HG03469 (cell line): ENCODE measurements at regions not wholly inside any gene's neighbourhood (a gene's known extent, or its start where the extent isn't known, plus 50 kb on each side); places are given as distances from the start of the nearest gene placed in this dataset.
"Not testable (repeated sequence)": the region's sequence is repeated elsewhere in the genome, so short reads cannot be mapped to it uniquely, and the experiment has no call there.

Experiments used
- ATAC-seq: cut with Tn5 transposase; IDR thresholded peaks from one replicate; pipeline ENCODE4 v1.9.1; 2021; ENCODE audit warnings: mild to moderate bottlenecking, moderate library complexity, moderate number of reproducible peaks; ENCODE audit not compliant: unreplicated experiment

DNA sequence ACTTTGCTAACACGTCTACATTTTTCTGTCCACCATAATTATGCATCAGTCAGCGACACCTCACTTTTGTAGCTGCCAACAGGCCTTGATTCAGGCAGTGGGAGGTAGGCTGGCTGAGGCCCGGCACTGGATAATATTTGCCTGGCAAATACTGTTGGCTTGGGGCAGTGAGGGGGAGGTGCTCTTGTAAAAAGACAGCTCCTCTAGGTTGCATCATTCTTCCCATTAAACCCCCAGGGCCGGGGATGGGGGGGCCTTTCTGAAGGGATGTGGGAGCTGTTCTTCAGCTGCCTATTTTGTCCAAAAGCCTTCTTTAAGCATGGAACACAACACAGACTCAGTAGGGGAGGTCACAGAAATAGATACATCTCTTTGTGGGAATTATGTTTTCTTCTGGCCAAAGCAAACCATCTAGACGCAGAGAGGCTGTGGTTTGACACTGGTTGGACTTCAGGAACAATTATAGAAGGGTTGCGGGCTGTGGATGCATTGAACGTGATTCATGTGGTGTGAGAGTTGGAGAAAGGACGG lies 338.3 kb upstream of the NT5E start:
- no peak for ATAC-seq

DNA sequence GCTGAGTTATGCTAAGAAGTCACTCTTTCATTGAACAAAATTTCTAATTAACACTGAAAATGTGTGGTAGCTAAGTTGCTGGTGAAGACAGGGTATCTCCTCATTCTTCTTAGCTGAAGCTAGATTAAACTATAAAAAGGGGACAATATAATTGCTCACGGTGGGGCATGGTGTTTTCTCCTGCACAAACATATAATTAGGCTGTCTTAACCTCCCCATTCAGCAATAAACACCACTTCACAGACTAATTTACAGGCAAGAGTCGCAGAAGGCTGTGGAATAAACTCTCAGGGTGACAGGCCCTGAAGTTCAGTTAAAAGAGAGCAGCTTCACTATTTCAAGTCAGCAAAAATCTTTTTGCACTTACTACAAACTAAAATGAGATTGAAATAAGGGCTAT lies 338.9 kb upstream of the NT5E start:
- ATAC-seq: no peak

DNA sequence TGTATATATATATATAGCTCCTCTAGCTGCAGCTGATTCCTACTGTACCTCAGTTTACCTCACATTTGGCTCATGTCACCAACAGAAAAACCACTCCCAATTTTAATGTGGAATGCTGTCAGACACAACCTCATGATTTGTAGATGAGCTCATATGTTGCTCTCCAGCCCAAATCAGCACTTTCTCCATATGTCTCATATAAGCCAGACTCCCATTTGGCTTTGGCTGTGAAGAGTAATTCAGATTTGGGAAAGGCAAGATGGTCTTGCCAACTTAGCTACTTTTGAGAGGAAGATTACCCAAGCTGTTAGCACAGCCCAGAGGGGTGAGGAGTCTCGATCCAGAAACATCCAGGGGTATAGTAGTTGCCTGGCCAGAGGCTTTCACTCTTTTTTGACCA lies 342.2 kb upstream of the NT5E start:
- no peak for ATAC-seq

DNA sequence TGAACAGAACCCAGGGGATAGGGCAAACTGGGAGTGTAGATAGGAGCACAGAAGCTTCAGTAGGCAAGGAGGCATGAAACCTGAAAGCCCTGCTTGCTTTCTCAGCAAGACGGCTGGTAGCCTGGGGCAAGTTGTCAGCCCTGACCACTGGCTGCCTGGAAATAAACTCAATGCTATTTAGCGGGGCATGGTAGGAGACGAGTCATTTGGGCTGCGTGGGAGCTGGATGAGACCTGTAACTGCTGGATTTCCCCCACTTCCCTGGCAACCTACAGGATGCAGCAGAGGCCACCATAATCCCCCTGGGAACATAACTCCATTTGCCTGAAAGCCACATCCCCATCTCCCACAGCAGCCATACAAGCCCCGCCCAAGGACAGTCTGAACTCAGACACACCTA lies 332.6 kb upstream of the TBX18 start:
- no peak for ATAC-seq

DNA sequence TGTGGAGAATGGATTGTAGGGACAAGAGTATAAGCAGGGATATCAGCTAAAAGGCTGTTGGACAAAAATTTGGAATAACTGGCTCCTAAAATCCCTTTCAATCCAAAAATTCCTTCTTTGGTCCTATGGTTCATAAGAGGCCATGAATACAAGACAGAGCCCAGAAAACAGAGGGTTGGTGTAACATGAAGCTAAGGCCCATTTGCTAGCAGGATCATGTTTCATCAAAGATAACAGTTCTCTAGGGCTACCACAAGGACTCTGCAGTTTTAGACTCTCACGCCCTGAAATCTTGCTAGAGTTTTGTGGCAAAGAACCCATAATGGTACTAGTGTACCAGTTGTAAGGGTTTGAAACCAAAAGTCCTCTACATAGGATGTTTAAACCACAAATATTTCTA lies 327.8 kb upstream of the TBX18 start:
- ATAC-seq: no peak

DNA sequence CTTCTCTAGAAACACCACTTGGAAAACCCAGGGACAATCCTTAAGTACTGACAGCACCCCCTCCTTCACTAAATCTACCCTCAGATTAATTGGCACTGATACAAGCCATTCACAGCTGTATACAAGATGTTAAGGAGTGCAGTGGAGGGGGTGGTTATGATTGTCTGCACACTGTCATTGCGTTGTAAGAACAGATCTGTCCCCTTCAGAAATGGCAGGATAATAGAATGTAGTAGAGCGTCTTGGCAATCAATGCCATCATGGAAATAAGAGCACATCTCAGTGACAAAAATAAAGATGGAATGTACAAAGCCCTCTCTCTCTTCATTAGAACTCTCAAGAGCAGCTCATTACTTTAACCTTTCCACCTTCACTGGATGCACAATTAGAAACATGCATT lies 324.9 kb upstream of the TBX18 start:
- no peak for ATAC-seq

DNA sequence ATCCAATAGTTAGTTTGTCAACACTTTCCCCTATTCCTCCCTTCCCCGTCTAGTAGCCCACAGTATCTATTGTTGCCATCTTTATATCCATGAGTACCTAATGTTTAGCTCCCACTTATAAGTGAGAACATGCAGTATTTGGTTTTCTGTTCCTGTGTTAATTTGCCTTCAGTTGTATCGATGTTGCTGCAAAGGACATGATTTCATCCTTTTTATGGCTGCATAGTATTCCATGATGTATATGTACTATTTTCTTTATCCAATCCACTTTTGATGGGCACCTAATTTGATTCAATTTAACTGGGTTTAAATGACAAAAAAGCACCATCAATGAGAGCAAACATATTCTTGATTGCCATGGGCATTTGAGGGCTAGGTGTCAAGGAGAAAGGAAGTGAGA lies 321.5 kb upstream of the TBX18 start:
- no peak for ATAC-seq

DNA sequence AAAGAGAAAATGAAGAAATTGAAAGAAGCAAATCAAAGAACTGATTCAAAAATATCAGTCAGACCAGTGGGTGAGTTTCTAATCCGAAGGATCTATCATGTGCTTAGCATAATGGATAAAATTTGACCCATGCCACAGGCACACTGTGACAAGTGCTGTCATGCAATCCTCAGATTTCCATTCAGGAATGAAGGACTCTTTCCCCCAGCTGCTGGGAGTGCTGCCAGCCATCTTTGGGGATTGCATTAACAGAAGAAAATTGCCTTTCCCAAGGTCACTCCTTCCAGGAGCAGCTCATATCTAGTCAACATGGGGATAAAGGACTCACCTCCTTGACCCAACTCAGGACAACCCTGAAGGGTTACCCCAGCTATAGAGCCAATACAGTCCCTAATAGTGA lies 316.7 kb upstream of the TBX18 start:
- no peak for ATAC-seq

DNA sequence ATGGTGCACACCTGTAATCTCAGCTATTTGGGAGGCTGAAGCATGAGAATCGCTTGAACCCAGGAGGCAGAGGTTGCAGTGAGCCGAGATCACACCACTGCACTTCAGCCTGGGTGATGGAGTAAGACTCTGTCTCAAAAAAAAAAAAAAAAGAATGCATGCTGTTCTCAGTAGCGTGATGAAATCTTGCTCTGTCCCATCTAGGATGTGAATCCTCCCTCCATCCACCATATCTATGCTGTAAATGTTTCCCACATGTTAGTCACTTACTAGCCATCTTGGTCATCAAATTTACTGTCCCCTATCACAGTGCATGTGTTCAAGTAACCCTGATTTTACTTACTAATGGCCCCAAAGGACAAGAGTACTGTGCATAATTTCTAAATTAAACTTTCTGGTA lies 315.4 kb upstream of the TBX18 start:
- ATAC-seq: no peak

DNA sequence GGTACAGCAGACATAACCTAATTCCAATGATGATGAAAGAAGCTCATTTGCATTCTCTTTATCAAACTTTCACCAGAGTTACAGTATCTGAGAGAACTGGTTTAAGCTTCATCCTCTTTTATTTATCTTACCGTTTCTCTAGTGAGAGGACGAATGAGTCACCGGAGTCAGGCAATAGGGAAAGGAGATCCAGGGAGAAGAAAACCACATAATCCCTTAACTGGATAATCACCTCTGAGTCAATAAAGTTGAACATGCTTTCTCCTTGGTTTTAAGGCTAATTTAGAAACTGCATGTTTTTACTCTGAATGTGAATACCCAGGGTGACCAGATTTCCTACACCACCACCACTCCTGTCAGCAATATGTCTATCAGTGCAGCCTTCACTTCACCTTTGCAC lies 313.7 kb upstream of the TBX18 start:
- no peak for ATAC-seq

DNA sequence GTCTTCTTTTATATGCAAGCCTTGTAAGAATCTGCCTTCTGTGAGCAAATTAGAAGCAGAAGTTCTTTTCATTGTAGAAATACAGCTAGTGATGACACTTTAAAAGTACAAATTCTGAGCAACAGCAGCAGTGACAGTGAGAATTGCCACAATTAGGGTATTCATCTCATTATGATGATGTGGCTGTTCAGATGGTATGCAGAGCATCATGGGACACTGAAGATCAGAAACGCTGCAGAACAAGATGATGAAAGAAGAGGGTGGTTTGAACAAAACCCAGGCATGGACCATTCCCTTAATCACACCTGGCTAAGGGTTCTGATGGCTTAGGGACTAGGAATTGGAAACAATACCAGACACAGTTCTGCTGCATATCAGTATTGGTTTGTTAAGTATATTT lies 312.7 kb upstream of the TBX18 start:
- ATAC-seq: no peak

DNA sequence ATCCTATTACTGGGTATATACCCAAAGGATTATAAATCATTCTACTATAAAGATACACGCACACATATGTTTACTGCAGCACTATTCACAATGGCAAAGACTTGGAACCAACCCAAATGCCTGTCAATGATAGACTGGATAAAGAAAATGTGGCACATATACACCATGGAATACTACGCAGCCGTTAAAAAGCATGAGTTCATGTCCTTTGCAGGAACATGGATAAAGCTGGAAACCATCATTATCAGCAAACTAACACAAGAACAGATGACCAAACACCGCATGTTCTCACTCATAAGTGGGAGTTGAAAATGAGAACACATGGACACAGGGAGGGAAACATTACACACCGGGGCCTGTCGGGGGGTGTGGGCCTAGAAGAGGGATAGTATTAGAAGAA lies 307.4 kb upstream of the TBX18 start:
- not testable (repeated sequence) for ATAC-seq

DNA sequence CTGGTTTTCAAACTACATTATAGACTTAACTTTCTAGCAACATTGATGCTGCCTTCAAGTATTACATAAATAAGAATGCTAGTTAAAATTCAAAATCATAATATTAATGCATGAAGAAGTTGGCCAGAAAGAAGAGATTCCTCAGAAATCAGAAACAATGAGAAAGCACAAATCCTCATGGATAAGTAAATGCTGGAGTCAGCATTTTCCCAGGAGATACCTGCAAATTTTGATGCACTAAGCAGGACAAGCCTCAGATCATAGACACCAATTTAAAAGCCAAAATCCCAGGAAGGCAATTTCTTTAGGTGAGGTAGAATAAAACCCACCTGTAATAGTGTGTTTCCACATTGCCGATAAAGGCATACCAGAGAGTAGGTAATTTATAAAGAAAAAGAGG lies 305.2 kb upstream of the TBX18 start:
- no peak for ATAC-seq

DNA sequence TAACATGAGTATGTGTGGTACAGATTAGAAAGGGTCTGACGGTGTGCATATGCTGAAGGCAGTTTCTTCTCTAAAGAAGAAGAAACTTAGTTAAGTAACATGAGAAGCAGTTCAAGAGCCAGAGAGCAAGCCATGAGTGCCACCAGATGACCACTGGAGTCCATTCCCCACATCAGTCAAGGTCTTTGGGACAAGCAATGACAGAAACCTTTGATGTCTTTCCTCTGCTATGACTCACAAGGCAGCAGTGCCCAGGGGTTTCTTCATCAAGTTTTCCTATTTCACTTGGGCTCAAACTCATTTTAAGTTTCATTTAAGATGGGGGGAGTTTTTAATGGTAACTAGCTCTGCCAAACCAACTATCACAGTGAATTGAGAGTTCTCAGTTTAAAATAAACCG lies 303.8 kb upstream of the TBX18 start:
- no peak for ATAC-seq

DNA sequence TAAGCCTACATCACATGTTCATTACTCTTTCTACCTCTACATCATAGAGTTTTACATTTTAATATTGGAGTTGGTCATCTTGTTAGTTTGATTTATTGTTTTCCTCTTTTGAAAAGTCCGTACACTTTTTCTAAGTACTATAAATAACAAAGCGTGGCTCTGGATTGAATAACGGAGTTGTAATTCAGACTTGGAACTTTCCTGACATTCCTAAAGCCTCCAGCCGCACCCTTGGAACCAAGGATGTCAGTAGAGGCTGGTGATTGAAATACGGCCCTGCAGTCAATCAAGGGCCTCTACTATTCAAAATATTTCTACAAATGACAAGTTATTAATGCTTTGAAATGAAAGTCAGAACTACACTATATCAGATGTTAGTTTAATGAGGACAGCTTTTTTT lies 301.9 kb upstream of the TBX18 start:
- no peak for ATAC-seq

DNA sequence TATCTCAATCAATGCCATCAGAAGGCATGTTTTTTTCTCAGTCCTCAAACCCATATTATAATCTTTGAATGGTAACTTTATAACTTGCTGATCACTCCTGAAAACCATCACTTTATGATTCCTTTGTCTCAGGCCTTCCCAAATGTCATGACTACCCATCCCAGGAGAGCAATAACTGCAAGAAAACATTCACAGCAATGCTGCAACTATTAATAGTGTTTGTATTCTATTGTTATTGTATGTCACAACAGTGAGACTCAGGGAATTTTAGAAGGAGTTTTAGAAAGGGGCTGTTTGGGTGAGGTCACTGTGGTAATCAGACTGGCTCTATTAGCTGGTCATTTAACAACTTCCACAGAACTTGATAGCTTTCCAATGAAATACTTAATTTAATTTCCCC lies 301.4 kb upstream of the TBX18 start:
- no peak for ATAC-seq

DNA sequence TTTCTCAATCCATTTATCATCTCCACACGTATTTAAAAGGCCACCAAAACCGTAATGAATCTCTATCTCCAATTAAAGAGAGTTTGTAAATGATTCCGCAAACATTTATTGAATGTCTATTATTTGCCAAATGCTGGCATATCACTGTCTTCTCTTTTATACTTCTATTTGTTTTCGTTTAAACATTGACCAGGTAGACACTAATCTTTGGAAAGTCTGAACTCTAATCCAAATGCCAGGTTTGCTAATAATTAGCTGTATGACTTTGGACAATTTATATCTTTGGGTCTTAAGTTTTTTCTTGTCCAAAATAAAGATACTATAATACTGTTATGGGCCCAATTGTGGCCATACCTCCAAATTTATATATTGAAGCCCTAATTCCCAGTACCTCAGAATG lies 299.2 kb upstream of the TBX18 start:
- no peak for ATAC-seq

DNA sequence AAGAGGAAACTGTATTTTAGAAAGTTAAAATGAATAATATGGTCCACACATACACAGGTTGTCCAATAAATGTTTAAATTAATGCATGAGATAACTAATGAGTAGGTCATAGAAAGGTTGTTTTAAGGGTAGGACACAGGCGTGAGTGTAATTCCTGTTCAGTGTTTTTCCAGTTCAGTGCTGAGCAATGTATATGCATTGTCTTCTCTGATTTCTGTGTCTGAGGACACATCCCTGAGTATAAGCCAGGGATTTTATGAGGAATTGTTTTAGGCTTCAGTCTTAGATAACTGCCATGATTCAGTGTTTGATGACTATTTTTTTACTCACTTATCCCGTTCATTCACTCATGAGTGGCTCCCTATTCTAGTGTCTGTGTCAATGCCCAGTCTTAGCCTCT lies 298.5 kb upstream of the TBX18 start:
- ATAC-seq: no peak

DNA sequence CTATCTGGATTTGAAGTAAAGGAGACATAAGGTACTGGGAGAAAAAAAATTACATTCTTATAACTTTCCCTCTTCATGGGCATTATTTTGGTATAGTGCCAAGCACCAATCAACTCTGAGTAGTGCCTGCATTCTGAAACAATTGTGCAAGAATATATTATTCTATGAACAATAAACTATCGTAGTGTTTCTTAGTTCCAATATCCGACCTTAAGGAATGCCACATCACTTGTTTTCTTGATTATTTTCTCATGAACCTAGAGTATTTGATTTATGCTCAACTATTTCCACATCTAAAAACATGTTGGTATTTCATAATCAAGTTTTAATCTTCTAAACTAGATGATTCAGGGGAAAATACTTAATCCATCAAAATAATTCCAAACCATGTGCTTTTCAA lies 294.4 kb upstream of the TBX18 start:
- ATAC-seq: no peak

DNA sequence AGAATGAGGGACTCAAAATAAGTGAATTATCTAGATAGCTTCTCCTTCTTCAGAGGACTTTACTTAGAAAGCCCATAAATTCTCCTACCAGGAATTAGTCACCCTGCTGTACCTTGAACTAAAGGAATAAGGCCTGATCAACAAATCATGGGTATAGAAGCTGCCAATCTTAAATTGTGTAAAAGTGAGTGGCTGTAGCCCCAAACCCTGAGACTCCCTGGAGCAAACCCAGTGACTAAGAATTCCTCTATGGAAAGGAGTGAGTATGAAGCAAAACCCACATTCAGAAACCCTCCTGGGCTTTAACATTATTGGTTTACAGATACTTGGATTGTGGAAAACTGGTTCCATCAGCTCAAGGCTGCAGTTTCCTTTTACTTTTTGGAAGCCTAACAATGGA lies 285.8 kb upstream of the TBX18 start:
- no peak for ATAC-seq

DNA sequence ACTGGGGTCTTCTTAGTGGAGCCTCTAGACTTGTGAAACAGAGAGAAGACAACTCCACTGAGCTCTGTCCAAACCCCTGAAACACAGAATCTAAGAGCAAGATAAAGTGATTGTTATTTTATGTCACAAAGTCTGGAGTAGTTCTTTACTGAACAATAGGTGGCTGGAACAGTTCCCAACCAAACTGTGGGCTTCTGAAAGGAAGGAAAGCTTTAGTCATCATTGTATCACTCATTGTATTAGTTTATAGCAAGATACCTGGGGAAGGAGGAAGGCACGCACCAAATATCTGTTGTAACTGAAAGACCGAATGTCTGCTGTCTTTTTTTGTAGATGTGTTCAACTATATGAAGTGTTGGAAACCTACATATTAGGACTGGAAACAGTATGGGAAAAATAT lies 284.9 kb upstream of the TBX18 start:
- ATAC-seq: no peak

DNA sequence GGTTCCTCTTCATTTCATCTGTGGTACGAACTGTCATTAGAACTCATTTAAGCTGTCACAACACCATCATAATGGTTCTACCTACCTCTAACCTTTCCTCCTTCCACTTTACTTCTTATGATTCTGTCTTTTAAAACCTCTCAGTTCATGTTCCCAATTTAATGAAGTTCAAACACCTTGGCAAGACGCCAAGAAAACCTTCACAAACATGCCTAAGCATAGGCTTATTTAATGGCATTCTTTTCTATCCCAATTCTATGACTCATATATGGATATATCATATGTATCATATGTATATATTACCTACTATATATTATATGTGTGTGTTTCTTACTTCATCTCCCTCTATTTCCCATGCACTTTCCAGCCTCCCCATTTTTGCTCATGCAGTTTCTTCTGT lies 283.4 kb upstream of the TBX18 start:
- no peak for ATAC-seq

DNA sequence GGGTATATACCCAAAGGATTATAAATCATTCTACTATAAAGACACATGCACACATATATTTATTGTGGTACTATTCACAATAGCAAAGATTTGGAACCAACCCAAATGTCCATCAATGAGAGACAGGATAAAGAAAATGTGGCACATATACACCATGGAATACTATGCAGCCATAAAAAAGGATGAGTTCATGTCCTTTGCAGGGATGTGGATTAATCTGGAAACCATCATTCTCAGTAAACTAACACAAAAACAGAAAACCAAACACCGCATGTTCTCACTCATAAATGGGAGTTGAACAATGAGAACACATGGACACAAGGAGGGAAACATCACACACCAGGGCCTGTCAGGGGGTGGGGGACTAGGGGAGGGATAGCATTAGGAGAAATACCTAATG lies 281.4 kb upstream of the TBX18 start:
- ATAC-seq: not testable (repeated sequence)

DNA sequence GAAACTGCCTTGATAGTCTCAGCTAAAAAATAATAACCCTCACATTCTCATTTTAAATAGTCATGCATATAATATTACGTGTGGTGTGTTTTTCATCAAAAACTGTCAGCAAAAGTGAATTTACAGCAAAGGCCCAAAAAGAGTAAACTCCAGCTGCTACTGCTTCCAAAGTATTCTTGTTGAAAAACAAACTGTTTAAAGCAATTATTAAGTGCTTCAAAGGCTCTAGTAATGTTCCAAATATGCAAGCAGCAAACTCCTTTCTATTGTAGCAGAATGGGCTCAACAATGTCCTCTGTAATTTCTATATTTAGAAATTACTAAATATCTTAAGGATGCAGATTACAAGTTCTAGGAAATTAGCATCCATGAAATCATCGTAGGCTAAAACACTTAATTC lies 280.0 kb upstream of the TBX18 start:
- ATAC-seq: no peak
